HG03175 (cell line): ENCODE measurements at regions not wholly inside any gene's neighbourhood (a gene's known extent, or its start where the extent isn't known, plus 50 kb on each side); places are given as distances from the start of the nearest gene placed in this dataset.

ENCODE experiments used
- ATAC-seq: cut with Tn5 transposase; IDR thresholded peaks from one replicate; pipeline ENCODE4 v1.9.1; 2021; ENCODE audit warnings: mild to moderate bottlenecking, moderate library complexity; ENCODE audit not compliant: unreplicated experiment

GRCh38 chr2:67854103-67854743, 208.6 kb downstream of the C1D start:
- ATAC-seq = no peak

GRCh38 chr2:67854798-67855197, 208.0 kb downstream of the C1D start:
- no peak for ATAC-seq

- no peak for ATAC-seq
Observed at GRCh38 chr2:67856866-67857265, 205.9 kb downstream of the C1D start.

GRCh38 chr2:67857836-67858235, 205.0 kb downstream of the C1D start:
- ATAC-seq = no peak

- ATAC-seq = no peak
Observed at GRCh38 chr2:67858886-67859285, 203.9 kb downstream of the C1D start.

GRCh38 chr2:67865917-67866316, 196.9 kb downstream of the C1D start:
- ATAC-seq = no peak

GRCh38 chr2:67867735-67868134, 195.1 kb downstream of the C1D start:
- ATAC-seq = no peak

GRCh38 chr2:67871686-67872412, 191.0 kb downstream of the C1D start:
- ATAC-seq = no peak

GRCh38 chr2:67872481-67872880, 190.3 kb downstream of the C1D start:
- no peak for ATAC-seq

- no peak for ATAC-seq
Observed at GRCh38 chr2:67873916-67874315, 188.9 kb downstream of the C1D start.

- ATAC-seq = no peak
Observed at GRCh38 chr2:67876176-67876575, 186.6 kb downstream of the C1D start.

GRCh38 chr2:67877301-67877700, 185.5 kb downstream of the C1D start:
- no peak for ATAC-seq

GRCh38 chr2:67878743-67879142, 184.1 kb downstream of the C1D start:
- no peak for ATAC-seq

- ATAC-seq = no peak
Observed at GRCh38 chr2:67879586-67880290, 183.1 kb downstream of the C1D start.

- ATAC-seq = no peak
Observed at GRCh38 chr2:67880291-67880761, 182.5 kb downstream of the C1D start.

- ATAC-seq = no peak
Observed at GRCh38 chr2:67881816-67882215, 181.0 kb downstream of the C1D start.

- no peak for ATAC-seq
Observed at GRCh38 chr2:67883316-67884087, 179.3 kb downstream of the C1D start.

GRCh38 chr2:67888351-67889005, 174.3 kb downstream of the C1D start:
- ATAC-seq = no peak

- ATAC-seq = no peak
Observed at GRCh38 chr2:67889056-67889455, 173.7 kb downstream of the C1D start.

- ATAC-seq = no peak
Observed at GRCh38 chr2:67891642-67892041, 171.2 kb downstream of the C1D start.
